Breast epithelium (tissue), 3 donors: ENCODE measurements at regions not wholly inside any gene's neighbourhood (a gene's known extent, or its start where the extent isn't known, plus 50 kb on each side); places are given as distances from the start of the nearest gene placed in this dataset.

ENCODE experiments used
- CTCF ChIP-seq, 3 donors: fragments of 450-650 bp; IDR thresholded peaks; one replicate each; pipeline ENCODE4 v1.5.1; 2016 to 2017; ENCODE audit warnings: antibody characterized with exemption in 3 of 3, mild to moderate bottlenecking in 3 of 3, moderate library complexity in 3 of 3
- POLR2A ChIP-seq: fragments of 450-650 bp; IDR thresholded peaks from one replicate; pipeline ENCODE4 v1.6.1; 2016; ENCODE audit warnings: antibody characterized with exemption, mild to moderate bottlenecking, moderate library complexity
- POLR2AphosphoS5 ChIP-seq, 3 donors: sonication (generic); formaldehyde crosslinking; IDR thresholded peaks; one replicate each; pipeline ENCODE4 v1.6.1; 2017; ENCODE audit warnings: antibody characterized with exemption in 3 of 3

DNA sequence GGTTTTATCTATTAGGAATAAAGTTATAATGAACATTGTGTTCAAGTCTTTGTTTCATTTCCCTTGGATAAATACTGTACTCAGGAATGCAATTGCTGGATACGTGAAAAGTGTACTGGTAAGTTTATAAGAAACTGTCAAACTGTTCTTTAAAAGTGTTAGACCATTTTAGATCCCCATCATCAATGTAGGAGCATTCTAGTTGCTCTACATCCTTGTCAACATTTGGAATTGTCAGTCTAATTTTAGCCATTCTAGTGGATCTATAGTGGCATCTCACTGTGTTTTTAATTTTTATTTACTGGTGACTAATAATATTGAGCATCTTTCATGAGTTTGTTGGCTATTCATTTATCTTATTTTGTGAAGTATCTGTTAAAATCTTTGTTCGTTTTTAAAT, 354.0 kb upstream of the NRP1 start:
- no peak for TF ChIP-seq CTCF (IDR thresholded peaks at IDR 0.05)
- no peak for TF ChIP-seq POLR2A
- no peak for TF ChIP-seq POLR2AphosphoS5 (IDR thresholded peaks at IDR 0.05)
